HS-27A (cell line): ENCODE measurements at regions not wholly inside any gene's neighbourhood (a gene's known extent, or its start where the extent isn't known, plus 50 kb on each side); places are given as distances from the start of the nearest gene placed in this dataset.

ENCODE experiments used
- DNase-seq: peaks from one replicate; pipeline ENCODE4 v3.0.0-alpha.2; 2012; ENCODE audit warnings: low read depth, missing footprints

DNA sequence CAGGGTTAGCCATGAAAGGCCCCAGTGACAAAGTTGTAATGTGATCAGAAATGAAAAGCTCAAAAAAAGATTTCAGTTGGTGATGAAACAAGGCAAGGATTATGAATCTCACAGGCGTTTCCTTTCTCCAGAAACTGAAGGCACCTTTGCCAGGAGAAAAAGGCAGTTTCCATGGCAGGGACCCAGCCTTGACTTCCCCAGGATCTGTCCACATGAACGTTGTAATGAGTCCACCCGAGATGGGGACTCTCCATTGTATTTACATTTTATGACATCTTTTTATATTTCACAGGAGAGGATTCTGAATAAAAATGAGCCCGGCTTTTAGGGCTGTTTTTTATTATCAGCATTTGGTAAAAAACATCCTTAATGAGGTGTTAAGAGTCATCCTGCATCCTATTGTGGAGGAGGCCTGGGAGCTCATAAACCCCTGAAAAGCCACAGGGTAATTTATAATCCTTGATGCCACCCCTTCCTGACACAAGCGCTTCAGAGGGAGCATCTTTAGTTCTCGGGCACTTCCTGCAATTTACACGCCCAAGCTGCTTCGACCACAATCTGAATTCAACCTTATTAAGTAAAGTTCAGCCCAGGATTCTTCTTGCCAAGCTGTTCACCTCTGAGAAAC is 74.1 kb upstream of the SALL4 start:
- DNase-seq = no peak

DNA sequence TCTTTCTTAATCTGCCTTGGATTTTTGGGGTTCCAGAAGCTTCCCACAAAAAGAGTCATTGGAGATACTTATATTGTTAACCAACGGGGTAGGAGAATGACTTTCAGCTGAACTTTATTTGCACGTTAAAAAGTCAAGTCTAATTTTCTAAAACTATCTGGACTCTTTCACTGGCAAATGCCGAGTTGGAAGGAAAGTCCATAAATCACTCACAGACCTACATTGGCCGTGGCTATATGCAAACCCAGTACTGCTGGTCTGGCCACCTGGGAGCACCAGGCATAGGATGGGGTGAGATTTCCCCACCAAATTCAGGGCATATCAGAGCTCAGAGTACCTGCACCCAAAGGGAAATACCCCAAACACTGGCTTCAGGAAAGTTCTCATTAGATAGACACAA is 71.3 kb upstream of the SALL4 start:
- DNase-seq = no peak

DNA sequence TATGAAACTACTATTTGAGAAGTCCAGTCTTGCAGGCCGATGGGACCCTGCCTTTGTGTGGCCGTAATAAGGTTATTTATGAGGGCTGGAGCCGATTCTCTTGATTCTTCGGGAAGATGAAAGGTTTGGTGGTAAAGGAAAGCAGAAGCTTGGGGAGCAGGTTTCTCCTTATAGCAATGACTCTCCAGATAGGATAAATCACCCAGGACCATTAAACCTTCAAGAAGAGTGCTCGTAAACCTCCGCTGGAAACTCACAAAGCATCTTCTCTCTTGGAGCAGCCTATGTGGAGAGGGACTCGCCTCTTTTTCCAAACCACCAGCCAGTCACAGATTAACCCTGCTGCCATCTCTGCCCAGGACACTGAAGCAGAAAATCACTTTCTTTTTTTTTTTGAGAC is 69.6 kb upstream of the SALL4 start:
- DNase-seq = no peak

DNA sequence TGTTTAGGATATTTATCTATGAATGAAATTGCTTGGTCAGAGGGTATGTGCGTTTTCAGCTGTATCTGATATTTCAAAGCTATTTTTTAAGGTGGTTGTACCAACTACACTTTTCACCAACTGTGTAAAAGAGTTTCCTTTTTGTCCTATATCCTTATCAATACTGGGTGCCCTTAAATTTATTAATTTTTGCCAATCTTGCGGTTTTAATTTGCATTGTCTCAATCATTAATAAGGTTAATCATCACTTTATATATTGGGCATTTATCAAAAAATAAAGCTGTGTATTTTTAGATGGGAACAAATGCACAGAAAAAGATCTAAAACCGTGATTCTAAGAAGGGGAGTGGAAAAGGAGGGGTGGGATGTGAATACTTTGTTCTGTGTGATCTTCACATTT is 66.7 kb upstream of the SALL4 start:
- no peak for DNase-seq

DNA sequence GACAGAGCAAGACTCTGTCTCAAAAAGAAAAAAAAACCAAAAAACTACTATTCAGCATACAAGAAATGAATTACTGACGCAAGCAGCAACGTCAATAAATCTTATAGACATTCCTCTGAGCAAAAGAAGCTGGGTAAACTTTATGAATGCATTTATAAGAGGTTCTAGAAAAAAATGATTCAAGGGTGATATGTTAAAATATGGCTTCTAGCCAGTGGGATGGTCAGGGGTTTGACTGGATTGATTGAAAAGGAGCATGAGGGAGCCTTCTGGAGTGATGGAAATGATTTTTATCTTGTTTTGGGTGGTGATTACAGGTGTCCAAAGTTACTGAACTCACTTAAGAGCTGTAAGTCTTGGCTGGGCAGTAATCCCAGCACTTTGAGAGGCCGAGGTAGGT is 64.9 kb upstream of the SALL4 start:
- DNase-seq = no peak

DNA sequence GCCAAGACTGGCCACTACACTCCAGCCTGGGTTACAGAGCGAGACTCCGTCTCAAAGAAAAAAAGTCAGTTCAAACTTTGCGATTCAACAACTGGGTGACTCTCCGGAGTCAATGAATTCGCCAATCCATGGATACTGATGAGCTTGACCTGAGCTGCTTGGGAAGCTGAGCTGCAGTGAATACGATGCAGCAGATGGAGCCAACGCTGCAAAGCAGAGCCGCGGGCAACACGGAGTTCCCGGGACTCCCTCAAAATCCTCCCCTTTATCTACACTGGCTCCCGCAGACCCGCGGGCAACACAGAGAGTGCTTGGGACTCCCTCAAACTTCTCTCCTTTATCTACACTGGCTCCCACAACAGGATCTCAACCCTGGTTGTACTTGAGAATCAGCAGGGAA is 62.6 kb upstream of the SALL4 start:
- DNase-seq = no peak

DNA sequence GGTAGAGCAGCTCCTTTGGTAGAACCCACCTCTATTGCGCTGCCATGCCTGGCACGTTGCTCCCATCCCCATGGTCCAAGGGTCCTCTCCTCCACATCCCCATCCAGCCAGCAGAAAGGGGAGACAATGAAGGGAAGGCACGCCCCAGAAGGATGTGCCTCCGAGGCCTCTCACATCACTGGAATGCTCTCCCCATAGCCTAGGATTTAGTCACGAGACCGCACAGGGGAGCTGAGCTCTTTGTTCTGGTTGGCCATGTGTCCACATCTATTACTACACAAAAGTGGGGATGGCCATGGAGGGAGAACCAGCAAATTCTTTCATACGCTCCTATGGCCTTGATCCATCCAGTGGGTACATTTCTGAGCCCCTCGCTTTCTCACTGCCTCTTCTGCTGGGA is 60.5 kb upstream of the SALL4 start:
- DNase-seq = peak; percentile 8

DNA sequence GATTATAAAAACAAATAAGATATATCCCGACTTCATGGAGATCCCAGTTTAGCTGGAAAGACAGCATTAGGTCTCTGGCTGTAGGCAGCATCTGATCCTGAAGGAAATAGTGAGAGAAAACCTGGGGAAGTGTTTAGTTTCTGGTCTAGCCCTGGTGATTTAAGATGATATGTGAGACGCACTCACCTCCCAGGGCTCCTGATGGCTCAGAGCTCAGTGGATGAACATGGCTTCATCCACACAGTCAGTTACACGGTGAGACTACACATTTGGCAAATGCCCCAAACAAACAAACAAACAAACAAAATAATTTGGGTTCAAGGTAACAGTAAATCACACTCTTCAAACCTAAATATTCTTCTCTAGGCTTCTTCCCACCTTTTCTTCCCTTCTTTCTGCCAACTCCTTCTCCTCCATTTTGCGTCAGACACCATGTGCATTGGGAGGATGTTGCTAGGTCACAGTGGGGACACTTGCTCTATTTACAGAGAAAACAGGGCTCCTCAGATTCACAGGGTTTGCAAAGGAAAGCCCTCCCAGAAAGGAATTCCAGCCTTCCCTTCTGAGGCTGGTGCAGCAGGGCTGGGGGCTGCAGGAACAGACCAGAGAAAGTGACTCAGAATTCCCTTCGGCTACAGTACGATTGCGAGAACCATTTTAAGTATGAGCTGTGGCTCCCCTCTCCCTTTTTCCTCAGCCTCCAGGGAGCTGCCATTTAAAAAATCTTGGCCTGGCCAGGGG is 59.6 kb upstream of the SALL4 start:
- no peak for DNase-seq

DNA sequence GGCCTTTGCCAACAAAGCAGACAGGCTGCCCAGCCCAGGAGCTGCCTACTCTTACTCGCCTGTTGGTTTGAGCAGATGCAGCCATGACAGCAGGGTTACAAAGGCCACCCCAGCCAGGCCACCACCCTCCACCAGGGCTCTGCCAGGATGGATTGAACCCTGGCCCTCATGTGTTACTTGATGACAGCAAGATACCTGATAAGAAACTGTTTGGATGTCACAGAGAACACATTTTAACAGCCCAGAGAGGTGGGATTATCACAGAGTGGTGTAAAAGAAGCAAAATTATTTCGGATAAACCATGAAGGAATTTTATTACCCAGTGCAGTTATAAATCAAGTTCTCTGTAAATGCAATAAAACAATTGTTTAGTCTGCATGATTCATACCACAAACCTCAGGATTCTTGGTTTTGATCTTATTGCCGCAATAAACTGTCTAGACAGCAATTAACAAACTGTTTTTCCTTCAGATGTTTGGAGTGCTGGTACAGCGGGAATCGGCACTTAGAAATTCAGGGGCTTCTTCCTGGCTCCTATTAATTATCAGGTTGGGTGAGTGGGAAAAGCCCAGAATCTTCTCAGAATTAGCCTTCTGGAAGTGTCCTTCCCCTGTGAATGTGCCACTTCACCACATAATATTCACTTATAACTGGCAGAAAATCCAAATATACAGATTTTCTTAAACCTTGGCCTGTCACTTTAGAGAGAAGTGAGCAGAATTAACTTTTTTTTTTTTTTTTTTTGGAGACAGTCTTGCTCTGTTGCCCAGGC is 58.0 kb upstream of the SALL4 start:
- no peak for DNase-seq

DNA sequence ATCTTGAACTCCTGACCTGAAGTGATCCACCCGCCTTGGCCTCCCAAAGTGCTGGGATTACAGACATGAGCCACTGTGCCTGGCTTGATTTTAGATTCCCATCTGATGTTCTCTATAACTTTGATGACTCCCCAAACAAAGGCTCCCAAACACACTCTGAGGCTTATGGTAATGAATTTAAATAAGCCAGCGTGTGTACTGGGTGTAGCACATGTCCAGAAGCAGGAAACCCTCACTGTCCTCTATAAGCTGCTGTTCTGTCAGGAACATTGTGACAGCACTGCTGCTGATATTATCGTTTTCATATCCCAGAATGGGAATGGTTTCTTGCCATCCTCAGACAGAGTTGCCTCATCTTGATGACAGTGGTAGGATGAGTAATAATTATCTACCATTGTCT is 54.1 kb upstream of the SALL4 start:
- no peak for DNase-seq

DNA sequence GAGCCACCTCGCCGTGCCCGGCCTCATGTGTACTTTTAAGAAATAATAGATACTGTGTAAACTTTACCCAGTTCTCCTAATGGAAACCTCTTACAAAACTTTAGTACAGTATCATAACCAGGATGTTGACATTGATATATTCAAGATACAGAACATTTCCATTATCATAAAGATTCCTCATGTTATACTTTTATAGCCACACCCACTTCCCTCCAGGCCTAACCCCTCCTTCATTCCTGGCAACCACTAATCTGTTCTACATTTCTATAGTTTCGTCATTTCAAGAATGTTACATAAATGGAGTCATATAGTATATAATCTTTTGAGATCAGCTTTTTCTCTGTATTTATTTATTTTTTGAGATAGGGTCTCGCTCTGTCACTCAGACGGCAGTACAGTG is 52.6 kb upstream of the SALL4 start:
- DNase-seq = no peak
